Gastroesophageal sphincter (tissue), 3 donors: ENCODE measurements at regions not wholly inside any gene's neighbourhood (a gene's known extent, or its start where the extent isn't known, plus 50 kb on each side); places are given as distances from the start of the nearest gene placed in this dataset.

Experiments
- CTCF ChIP-seq, 4 experiments: fragments of 200-600 bp in 2 of 4; fragments of 450-650 bp in 2 of 4; sonication (generic) in 1 of 4; IDR thresholded peaks; one replicate each; pipeline ENCODE4 v1.5.1; 2017 to 2019; ENCODE audit warnings: antibody characterized with exemption in 4 of 4, mild to moderate bottlenecking in 2 of 4, moderate library complexity in 2 of 4
- EP300 ChIP-seq: sonication (generic); formaldehyde crosslinking; IDR thresholded peaks from one replicate; pipeline ENCODE4 v1.6.1; 2017; ENCODE audit warnings: antibody characterized with exemption, mild to moderate bottlenecking

DNA sequence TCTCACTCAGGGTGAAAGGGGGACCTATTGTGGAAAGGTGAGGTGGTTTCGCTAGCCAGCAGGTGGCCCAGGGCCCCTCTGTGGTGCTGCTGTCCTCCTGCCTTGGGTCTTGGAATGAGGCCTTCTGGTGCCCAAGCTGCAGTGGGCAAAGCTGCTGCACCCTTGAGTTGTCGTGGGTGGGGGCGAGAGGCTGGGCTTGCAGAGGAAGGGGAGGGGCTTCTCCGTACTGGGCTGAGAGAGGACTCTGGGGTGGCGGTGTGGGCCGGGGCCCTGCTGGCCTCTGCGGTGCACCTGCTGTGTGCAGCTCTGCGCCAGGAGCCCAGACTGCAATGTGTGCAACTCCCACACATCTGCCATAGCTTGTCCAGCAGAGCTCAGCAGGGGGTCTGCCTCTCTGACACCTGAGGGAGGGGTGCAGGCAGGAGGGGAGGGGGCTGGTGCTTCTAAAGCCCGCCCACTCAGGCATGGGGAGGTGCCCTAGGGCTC, 145.8 kb downstream of the KIF26A start:
- TF ChIP-seq CTCF (IDR thresholded peaks at IDR 0.05) (no peak), EP300 (no peak)
